GM21576 (cell line): ENCODE measurements at regions not wholly inside any gene's neighbourhood (a gene's known extent, or its start where the extent isn't known, plus 50 kb on each side); places are given as distances from the start of the nearest gene placed in this dataset.

Experiments
- ATAC-seq: cut with Tn5 transposase; IDR thresholded peaks from one replicate; pipeline ENCODE4 v1.9.1; 2021; ENCODE audit warnings: mild to moderate bottlenecking, moderate library complexity; ENCODE audit not compliant: unreplicated experiment

DNA sequence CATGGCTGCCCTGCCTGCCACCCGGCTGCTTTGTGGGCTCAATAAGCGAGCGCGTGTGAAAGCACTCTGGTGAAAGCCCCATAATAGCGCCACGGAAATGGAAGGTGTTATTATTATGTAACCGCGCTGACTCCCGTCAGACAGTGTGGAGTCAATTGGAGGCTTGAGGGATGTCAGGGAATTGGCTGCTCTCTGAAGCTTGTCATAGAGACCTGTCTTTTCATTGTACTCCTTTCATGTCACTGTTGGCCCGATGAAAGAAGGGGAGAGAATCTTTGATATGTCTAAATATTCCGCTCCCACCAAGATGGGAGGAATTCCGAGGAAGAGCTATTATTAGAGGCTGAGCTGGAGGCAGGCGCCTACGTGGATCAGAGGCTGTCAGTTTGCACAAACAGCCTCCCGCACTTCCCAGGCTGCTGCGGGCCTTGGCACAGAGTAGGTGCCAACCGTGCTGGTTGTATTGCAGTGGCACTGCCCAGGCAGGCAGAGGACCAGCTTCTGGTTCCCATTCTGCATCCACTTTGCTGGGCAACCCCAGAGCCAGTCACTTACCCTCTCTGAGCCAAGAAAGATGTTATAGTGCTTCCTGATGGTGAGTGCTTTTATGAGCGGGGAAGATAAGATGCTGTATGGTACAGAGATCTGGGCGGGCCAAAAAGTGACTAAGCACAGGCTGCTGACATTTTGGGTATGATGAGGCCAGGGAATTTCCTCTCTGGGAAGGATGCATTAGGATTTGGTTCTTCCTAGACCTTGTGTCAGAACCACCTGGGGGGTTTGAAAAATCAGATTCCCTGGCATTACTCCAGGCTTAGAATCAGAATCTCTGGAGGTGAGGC is 151.4 kb downstream of the RPS24 start:
- ATAC-seq: no peak

DNA sequence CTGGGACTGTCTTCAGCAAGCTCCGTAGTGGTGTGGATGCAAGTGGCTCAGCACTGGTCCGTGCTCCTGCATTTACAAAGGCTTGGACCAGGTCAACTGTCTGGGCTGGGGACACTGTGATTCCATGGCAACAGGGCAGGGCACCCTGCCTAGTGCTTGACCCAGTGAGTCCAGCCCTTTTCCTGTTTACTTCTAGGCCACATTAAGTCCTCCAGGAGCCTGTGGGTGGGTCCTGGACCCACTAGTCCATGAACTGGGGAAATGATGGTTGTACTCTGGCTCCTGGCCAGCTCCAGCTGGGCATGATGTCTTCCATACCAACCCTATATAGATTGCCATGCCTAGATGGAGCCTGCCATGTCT is 152.0 kb downstream of the RPS24 start:
- no peak for ATAC-seq

DNA sequence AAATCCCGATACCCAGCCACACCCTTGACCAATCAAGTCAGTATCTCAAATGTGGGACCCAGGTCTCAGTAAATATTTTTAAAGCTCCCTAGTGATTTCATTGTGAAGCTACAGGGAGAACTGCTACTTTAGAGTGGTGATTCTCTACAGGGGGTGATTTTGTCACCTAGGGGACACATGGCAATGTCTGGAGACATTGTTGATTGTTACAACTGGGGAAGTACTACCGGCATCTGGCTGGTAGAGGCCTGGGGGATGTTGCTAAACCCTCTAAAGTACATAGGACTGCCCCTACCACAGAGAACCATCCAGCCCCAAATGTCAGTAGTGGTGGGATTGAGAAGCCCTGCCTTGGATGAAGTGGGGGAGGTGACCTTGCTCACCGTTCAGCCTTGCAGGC is 152.9 kb downstream of the RPS24 start:
- no peak for ATAC-seq

DNA sequence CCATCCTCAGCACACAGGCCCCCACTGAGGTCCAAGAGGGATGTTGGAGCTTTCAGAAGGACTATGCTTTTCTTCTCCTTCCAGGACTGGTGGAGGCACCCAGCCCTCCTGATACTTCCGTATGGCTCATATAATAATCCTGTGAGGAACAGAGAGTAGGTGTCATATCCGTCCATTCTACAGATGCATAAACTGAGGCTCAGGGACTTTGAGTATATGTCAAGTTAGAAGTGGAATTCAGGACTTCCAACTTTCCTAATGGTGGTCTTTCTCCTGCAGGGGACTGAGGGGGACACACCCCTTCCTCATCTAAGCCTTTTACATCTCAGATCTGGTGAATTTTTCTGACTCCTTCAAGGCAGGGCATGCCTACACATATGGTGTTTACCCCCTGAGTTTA is 153.7 kb downstream of the RPS24 start:
- ATAC-seq: no peak

DNA sequence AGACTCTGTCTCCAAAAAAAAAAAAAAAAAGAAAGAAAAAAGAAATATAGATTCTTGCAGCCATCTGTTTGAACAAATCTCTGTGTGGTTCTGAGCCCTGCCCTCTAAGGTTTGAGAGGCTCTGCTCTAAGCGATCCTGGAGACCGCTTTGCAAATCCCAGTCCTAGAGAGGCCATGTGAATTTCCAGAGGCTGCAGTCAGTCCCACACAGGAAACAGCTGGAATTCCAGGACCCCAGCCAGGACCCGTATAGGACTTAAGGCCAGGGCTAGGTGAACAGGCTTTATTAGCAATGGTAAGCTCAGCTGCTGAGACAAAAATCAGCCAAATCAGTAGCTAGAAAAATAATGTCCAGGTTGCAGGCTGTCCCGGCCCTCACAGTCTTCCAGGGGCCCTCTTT is 154.8 kb downstream of the RPS24 start:
- ATAC-seq: no peak

DNA sequence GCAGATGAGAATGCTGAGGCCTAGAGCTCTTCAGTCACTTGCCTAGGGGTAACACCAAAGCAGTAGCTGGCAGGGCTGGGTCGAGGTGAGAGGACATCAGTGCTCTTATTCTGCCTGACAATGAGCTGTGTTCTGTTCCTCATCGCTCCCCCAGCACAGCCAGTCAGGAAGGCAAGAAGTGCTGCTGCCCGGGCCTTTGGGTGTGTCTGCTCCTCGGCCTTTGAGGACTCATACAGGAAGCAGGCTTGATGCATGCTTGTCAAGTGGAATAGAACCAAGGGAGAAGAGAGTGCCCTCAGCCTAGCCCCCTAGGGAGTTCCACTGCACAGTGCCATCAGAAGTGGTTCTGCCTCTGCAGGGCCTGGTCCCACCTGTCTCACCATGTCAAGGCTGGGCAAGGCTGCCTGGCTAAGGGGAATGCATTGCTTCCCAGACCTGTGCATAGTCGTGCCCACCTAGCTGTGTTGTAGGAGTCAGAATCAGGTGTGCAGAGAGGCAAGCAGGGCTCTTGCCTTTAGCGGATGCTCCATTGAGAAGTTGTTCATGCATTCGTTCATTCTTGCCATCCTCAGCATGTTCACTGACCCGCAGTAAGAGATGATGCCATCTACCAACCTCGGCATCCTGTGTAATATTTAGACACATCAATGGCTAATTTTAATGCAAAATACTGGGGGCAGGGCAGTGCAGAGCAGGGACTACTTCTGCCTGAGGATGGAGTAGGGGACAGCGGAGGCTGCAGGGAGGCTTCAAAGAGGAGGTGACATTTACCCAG is 156.6 kb downstream of the RPS24 start:
- no peak for ATAC-seq

DNA sequence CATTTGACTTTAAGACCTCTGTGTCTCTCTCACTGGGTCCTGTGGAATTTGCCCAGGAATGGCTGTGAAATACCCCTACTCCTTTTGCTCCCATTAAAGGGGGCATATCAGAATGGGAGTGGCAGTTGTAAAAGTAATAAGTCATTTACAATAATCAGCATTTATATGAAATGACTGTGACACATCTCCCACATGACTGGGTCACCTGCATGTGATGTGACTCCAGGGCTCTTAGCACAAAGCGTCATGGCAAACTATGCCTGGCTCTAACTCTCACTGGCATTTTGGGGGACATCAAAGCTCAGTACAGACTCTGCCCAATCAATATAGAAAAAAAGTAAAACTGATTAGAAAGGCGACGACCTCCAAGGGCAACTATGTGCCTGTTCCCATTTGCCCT is 157.6 kb downstream of the RPS24 start:
- ATAC-seq: no peak

DNA sequence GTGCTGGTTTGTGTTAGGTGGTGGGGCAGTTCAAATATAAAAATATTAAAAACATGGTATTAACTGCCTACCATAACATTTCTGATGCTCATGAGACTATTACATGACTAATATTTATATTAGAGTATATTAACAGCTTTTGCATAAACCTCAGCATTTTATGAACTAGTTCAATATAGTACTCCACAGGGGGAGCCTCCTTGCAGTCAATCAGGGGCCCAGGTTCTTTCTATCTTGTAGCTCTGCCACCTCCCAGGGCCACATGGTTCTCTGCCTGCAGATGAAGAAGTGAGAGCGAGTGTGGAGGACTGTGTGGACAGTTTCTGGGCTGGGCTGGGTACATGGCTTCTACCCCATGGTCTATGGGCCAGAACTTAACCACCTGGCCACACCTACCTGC is 159.5 kb downstream of the RPS24 start:
- ATAC-seq: no peak

DNA sequence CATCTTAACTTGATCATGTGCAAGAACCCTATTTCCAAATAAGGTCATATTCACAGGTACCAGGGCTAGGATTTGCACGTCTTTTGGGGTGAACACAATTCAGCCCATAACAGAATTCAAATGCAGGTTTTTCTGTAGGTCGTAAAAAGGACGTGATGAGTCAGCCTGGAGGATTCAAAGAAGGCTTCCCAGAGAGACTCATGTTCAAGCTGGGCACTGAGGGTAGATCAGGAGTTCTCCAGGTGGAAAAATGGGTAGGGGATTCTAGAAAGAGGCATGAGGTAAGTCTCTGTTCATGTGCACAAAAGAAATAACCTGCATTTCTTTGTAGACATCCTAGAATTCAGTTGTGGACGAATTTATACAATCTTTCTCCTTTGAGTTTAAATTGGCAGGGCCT is 160.4 kb downstream of the RPS24 start:
- ATAC-seq: no peak

DNA sequence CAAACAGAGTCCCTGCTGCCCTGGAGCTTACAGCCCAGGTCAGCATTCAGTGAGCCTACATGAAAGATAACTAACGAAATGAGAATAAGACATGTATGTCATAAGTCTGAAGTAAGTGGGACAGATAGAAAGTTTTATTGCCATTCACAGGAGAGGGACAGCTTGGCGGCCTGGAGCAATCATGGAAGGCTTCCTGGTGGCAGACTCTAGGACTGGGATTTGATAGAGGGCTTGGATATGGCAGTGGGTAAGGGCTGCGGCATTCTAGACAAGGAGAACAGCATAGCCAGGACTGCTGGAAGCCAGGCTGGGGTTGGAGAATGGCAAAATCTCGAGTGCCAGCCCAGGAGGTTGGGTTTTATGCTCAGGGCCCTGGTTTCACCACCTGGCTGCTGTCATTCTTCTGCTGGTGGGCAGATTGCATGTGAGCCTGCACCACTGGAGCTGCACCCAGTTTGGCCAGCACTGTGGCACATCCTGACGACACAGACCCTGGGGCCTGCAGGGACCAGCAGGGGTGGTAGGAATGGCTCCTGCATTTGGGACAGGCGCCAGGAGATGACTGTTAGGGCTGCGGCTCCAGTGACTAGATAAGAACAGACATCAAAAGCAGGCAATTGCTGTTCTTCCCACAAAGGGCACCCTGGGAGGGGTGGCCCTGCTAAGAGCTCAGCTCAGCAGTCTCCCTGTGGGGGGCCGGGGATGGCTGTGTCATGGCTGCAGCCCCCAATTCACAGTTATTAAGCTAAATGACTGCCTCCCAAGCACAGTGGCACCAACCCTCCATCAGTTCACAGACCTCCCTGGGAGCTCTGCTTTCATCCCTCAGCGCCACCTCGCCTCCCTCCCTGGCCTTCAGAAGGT is 161.1 kb downstream of the RPS24 start:
- ATAC-seq: no peak

DNA sequence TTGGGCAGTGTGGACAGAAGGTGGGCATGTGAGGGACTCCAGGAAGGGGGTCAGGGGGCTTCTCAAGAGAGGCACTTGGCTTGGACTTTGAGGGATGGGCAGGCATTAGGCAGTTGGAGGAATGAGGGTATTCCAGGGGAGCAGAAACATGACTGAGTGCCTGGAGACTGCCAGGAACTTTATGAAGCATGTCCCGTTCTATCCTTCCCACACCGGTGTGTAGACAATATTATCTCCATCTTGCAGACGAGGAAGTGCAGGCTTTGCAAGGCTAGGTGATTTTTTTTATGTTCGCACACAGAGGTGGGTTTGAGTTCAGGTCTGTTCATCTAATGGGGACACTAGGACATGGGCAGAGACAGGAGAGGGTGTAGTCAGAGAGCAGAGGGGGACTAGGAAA is 162.7 kb downstream of the RPS24 start:
- no peak for ATAC-seq

DNA sequence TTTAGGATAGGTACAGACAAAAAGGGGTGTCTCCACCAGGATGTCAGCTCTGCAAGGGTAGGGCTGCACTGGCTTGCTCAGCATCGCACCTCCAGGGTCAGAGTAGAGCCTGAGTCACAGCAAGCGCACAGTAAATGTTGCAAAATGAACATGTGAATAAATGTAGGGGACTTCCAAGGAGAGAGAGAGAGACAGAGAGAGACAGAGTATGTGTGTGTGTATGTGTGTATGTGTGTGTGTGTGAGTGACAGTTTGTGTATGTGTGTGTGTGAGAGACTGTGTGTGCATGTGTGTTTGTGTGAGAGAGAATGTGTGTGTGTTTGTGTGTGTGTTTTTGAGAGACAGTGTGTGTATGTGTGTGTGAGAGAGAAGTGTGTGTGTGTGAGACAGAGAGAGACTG is 163.3 kb downstream of the RPS24 start:
- ATAC-seq: no peak

DNA sequence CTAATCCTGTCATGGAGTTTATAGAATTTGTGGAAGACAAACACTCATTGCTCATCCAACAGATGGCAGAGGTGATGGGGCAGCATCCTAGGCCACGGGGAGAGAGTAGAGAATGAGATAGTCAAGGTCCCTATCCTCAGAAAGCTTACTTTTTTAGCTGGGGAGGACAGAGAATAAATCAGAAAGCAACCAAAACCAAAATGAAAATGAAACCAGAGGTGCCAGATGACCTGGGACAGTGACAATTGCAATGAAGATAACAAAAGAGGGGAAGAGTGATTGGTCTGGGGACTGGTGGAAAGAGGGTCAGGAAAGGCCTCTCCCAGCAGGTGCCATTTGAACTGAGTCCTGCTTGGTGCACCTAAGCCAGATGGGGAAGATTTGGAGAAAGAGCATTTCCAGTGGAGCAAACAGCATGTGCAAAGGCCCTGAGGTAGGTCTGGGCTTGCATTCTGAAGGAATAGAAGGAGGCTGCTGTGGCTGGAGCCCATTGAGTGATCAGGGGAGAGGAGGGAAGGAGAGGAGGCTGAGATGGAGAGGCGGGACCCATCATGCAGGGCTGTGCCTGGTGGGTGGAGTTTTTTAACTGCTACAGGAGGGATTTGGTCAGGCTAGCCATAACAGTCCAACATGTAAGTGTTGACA is 164.1 kb downstream of the RPS24 start:
- no peak for ATAC-seq

DNA sequence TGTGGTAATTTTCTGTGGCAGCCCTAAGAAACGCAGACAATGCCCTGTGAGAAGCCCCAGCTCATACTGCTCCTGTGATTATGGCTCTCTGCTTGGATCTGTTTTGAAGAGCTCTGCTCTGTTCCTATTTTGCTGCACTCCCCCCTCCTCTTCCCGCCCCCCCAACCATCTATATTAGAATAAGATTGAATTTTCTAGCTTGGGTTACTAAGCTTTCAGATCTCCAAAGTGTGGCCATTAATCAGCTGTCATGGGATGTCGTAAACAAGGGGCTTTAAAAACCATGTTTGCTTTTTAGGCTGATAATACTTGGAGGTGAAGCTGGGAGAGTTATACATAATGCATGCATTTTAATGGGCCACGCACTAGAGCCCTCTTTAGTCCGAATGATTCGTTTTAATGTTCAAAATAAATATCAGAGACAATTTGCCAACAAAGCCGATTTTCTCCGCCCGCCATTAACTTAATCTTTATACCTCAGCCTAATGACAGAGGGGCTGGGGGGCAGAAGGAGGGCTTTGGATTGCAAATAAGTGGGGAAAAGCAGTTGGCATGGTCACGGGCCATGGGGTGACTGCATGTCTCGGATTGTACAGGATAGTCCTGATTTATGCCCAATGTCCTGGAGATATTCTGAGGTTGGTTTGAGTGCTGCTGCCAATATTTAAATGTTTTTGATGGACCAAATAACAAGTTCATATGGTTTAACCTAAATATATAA is 165.5 kb downstream of the RPS24 start:
- no peak for ATAC-seq

DNA sequence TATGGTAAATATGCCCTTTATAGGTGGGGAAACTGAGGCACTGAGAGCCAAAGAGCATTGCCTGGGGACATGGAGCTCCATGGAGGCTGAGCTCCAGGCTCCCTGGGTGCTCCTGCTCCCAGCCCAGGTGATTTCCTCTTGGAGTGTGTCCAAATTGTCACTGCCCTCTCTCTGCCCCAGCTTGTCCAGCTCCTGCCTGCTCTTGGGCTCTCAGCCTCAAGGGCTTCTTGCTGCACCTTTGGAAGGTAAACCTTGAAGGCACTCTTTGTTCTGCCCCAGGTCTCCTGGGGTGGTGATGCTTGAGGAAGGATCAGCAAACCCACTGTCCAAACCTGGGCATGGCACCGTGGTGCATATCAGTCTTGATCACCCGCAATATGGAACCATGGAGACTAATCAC is 166.1 kb downstream of the RPS24 start:
- no peak for ATAC-seq

DNA sequence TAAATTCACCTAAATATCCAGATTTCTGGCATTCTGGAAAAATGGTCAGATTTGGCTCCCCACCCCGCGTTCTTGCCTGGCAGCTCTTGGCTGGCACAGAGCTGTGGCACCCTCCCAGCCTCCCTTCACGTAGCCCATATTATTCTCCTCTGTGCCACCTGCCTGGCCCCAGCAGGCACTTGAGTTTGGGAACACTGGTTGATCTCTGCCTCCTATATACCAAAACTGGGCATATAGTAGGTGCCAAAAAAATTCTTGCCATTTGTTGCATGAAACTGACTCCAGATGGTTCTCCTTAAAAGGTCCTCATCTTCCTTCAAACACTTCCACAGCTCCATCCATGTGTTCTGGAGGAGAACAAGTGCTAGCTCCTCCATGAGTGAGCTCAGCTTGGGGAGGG is 167.0 kb downstream of the RPS24 start:
- no peak for ATAC-seq

DNA sequence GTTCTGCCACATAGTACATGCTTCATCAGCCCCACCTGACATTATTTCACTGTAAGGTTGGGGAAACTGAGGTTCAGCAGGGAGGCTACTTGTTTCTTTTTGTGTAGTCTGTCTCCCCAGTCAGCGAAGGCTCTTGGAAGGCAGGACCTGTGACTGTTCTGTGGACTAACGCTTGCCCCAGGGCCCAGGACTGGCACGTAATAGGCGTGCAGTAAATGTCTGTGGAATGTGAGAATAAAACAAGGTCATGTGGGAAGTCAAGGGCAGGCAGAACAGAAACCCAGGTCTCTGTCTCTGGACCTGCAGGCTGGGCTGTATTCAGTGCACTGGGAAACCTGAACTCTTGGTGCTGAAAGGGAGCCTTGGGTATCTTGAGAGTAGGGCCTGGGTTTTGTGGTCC is 168.7 kb downstream of the RPS24 start:
- no peak for ATAC-seq

DNA sequence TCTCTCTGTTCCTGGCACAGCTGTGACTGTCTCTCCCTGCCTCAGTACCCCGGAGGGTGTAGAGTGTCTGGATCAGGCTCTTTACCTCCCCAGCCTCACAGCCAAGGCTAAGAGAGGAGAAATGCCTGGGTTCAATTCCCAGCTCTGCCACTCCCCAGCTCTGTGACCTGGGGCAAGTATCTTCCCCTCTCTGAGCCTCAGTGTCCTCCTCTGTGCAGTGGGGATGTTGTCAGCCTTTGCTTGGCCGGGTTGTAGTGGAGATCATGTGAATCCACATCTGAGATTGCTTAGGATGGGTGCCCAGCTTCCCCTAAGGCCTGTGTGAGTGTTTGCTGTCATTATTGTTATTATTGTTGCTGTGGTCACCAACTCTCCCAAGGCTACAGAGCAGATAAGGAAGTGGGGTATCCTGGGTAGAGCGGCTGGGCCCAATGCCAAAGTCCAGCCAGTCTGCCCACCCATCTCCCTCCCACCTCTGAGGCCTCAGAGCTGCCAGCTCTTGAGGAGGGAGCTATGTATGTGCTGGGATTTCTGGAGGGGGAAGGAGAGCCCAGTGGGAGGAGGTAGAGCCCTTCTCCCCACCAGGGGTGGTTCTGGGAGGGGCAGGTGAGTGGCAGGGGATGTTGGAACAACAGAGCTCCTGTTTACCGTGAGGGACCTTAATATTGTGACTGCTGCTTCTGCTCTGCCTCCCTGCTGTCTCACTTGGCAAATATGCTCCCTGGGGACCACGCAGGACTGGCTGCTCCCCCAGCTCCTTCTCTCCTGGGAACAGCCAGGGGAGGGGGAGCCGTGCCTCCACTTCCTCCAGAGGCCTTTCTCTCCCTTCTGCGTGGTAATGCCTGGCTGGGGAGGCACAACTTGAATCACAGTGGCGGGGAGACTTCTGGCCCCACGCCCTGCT is 170.5 kb downstream of the RPS24 start:
- no peak for ATAC-seq

DNA sequence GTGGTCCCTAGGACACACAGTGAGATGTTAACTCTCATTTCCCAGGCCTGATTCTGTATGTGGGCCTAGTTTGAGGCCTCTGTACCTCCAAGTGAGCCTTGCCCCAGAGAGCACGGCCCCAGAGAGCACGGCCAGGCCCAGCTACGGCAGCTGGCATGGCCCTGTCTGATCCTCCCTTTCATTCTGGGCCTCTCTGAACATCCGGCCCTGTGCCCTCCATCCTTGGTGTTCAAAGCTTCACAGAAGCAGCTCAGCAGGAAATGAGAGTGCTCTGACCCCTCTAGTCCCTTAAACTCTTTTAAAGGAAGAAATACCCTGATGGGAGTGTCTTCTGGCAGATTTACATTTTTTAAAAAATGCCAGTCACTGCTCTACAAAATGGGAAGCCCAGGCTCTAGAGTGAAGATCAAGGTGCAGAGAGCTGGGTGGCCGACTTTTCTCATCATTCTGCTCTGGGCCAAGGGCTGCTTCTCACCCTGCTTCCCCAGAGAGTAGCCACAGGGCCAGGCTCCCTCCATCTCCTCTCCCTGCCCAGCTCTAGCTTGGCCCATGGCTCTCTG is 171.9 kb downstream of the RPS24 start:
- ATAC-seq: no peak
